ENCODE measurements at regions not wholly inside any gene's neighbourhood (a gene's known extent, or its start where the extent isn't known, plus 50 kb on each side); places are given as distances from the start of the nearest gene placed in this dataset.
A peak's percentile ranks its signal among the peaks of the same experiment; 100 is the strongest.

GRCh38 chrX:143800150-143800549 is 79.6 kb upstream of the SPANXN2 start:
- no peak for TF ChIP-seq CTCF (IDR thresholded peaks at IDR 0.05; ENCODE audit: insufficient read depth, low read length)
- no peak for DNase-seq (ENCODE audit: low read depth)

GRCh38 chrX:143788265-143788664 is 67.7 kb upstream of the SPANXN2 start:
- H3K4me3 ChIP-seq (ENCODE audit: low read depth, low read length): no peak overlapping the region
- TF ChIP-seq CTCF (IDR thresholded peaks at IDR 0.05; ENCODE audit: insufficient read depth, low read length): peak; percentile 52
- DNase-seq (ENCODE audit: low read depth): peak; percentile 38

More at GRCh38 chrX:143800150-143800549, 79.6 kb upstream of the SPANXN2 start:
- no peak overlapping the region for H3K4me3 ChIP-seq (ENCODE audit: low read depth, low read length)

- no peak overlapping the region for H3K4me3 ChIP-seq (ENCODE audit: low read depth, low read length)
- DNase-seq (ENCODE audit: low read depth): no peak
- TF ChIP-seq CTCF (IDR thresholded peaks at IDR 0.05; ENCODE audit: insufficient read depth, low read length): no peak
Measured at GRCh38 chrX:143787341-143787740, 66.8 kb upstream of the SPANXN2 start.

- no peak for TF ChIP-seq CTCF (IDR thresholded peaks at IDR 0.05; ENCODE audit: insufficient read depth, low read length)
- no peak overlapping the region for H3K4me3 ChIP-seq (ENCODE audit: low read depth, low read length)
- DNase-seq (ENCODE audit: low read depth): no peak
Measured at GRCh38 chrX:143781103-143781502, 60.6 kb upstream of the SPANXN2 start.

All from fibroblast of the aortic adventitia (primary cell).